NCI-H1105 treated with DMSO at 0.1 percent for 48 hours (cell line): ENCODE measurements at regions not wholly inside any gene's neighbourhood (a gene's known extent, or its start where the extent isn't known, plus 50 kb on each side); places are given as distances from the start of the nearest gene placed in this dataset.

ENCODE experiments used
- DNase-seq: peaks from one replicate; lab custom pipeline; 2025; lab: John Stamatoyannopoulos, UW

DNA sequence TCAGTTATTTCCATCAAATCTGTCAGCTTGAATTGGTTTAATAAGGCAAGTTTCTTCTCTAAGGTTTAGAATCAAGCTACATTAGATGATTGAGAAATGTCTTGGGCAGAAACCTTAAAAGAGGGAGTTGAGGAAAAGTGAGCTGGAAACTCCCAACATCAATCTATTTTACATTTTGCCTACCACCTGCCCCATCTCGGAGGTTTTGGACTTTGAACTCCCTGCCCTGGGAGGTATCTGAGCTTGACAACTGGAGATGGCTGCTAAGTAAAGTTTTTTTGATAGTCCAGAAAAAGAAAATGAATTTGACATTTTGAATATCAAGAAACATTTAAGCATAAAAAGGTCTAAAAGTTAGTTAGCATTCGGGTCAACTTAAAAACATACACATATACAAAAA is 234.2 kb downstream of the NFKBIZ start:
- DNase-seq, result no peak

- DNase-seq, result no peak
These were observed 234.7 kb downstream of the NFKBIZ start for GRCh38 chr3:102084006-102084405.

DNA sequence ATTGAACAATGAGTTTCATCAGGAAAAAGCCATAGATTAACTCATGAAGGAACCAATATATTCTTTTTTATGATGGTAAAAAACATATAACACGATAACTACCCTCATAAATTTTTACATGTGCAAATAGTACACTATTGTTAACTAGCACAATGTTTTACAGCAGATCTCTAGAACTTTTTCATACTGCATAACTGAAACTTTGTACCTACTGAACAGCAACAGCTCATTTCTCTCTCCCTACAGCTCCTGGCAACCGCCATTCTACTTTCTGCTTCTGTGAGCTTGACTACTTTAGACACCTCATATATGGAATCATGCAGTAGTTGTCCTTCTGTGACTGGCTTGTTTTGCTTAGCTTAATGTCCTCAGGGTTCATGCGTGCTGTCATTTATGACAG is 235.4 kb downstream of the NFKBIZ start:
- no peak for DNase-seq

- DNase-seq, result no peak
These were observed 236.3 kb downstream of the NFKBIZ start for GRCh38 chr3:102085431-102086176.

GRCh38 chr3:102087236-102087635 is 237.9 kb downstream of the NFKBIZ start:
- no peak for DNase-seq

DNA sequence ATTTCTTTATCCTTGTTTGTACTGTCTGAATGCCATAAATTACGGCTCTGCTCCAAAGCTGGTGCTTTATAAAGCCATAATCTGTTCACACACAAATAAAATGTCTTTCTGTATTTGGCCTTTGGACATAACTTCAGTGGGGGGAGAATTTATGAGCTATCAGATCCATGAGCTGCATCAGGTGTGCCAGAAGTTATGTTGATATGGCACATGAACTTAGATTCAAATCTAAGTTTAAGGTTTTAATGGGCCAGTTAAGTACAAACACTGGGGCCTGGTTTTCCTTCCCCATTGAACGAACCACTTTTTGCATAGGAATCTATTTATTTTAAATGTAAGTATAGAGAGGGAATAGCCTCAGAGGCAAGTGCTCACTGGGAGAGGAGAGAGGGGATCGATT is 239.9 kb downstream of the NFKBIZ start:
- no peak for DNase-seq

GRCh38 chr3:102089904-102090720 is 240.8 kb downstream of the NFKBIZ start:
- no peak for DNase-seq

- DNase-seq, result no peak
These were observed 241.4 kb downstream of the NFKBIZ start for GRCh38 chr3:102090721-102091045.

GRCh38 chr3:102091358-102091757 is 242.0 kb downstream of the NFKBIZ start:
- DNase-seq, result no peak

DNA sequence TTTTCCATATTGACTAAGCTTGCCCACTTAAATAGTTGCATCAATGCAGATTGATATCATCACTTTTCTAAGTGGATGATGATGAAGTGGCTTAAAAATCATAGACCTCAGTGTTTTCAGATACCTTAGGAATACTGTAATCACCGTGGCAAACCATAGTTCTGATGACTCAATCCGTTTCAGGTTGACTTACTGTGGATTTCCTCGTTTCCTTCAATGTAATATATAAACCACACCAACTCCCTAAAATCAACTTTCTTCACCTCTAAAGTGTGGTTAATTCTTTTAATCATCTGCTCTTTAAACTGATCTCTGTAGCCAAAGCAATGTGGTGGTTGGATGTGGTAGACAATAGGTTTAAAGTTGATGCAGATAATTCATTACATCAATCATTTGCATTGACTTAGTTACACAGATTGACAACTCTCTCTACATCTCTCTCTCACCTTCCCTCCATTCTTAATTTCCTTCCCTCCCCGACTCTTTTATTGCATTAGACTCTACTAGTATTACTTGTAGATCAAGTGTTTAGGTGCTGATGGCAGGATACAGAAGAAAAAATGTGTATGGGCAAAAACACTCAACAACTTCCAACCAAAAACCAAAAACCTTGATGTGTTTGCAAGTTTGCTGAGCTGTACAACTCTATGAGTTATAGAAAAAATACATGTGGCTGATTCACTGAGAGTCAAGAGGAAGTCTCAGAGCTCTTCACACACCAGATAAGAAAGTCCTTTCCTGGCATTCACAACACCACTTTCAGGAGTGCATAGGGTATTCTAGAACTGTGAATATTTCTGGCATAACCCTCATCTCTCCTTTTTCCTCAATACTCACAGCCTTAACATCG is 243.5 kb downstream of the NFKBIZ start:
- DNase-seq, result no peak

- no peak for DNase-seq
These were observed 245.2 kb downstream of the NFKBIZ start for GRCh38 chr3:102094506-102094905.

GRCh38 chr3:102095383-102095782 is 246.1 kb downstream of the NFKBIZ start:
- no peak for DNase-seq

DNA sequence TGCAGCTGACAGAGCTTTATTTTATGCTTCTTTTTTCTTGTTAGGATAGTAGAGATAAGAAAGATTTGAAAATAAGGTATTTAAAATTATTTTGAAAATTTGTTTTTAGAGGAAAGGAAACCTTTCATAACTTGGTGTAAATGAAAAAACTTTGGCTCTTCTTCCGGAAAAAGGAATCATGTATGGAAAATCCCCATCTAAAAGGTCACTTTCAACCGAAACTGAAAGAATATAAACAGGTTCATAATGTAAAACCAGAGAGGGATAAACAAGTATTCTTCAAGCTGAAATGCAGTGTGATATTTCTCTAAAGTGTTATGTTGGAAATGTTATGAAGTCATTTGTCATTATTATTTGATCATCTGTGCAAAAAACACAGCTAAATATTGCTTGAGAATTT is 246.8 kb downstream of the NFKBIZ start:
- DNase-seq, result no peak

DNA sequence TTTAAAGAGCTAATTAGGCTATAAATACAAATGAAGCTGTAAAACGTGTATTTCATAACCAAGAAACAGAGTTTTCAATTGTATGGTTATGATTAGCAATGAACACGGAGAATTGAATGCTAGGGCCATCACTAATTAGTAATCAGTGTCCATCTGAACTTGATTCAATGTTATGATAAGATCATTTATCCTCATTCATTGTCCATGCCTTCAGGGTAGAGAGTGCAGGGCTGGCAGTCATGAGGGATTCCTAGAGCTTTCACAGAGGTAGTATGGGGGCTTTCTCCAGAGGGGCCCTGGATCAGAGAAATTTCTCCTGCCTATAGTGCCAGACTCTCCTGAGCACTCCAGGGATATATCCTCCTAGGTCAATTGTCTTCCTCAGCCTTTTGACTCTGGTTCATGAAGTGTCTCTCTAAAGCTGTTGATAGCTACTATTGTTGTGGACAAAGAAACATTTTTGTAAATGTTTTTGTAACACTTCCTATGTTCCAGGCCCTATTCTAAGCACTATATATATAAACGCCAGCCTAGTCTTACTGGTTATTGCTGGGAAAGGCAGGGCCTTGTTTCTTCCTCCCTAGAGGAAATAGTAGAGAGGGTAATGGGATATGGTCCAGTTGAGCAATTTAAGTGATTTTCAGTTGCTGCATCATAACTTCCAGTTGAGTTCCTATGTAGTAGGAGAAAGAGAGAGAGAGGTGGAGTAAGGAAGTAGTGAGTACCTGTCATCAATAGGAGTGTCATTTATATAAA is 249.0 kb downstream of the NFKBIZ start:
- no peak for DNase-seq

DNA sequence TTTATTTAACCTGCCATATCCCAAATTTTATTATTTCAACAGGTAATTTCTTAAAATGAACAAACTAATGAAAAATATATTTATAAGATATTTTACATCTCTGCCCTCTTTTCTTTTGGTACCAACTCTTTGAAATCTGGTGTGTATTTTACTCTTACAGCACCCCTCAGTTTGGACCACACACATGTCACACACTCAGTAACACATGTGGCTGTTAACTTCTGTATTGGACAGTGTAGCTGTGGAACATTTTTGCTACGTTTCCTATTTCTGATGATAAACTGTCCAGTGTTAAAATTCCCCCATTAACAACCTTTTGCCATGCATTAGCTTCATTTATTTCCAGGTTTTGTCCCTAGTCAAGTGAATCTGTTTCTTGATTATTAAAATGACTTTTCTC is 250.6 kb downstream of the NFKBIZ start:
- DNase-seq, result no peak

GRCh38 chr3:102102394-102102793 is 253.1 kb downstream of the NFKBIZ start:
- DNase-seq, result no peak

GRCh38 chr3:102104033-102104432 is 254.7 kb downstream of the NFKBIZ start:
- no peak for DNase-seq

GRCh38 chr3:102105193-102105592 is 255.9 kb downstream of the NFKBIZ start:
- DNase-seq, result no peak

GRCh38 chr3:102106416-102107097 is 257.2 kb downstream of the NFKBIZ start:
- DNase-seq, result no peak

GRCh38 chr3:102112704-102113230 is 263.5 kb downstream of the NFKBIZ start:
- no peak for DNase-seq

DNA sequence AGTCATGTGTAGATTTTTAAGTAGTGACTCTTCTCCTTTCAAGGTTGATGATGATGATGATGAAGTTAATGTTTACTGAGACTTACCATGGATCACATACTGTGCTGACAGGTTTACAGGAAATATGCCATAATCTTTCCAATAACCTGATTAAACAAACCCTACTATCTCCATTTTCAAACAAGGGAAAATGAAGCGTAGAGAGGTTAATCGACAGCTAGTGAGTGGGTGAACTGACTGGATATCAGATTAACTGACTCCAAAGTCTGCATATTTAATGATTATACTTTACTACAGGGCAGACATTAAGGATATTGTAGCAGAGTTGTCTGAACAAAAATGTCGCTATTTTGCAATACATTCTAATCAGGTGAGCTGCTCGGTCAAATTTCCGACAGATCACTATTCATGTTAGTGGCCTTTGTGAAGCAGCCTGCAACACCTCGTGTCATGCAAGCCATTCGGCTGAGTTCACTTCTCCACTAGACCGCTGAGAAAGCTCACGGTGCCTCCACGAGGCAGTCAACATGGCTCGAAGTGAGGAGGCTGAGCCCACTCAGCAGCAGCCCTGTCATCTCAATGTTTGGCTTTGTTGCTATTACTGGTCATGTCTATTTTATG is 264.2 kb downstream of the NFKBIZ start:
- DNase-seq, result no peak
